ENCODE measurements at regions not wholly inside any gene's neighbourhood (a gene's known extent, or its start where the extent isn't known, plus 50 kb on each side); places are given as distances from the start of the nearest gene placed in this dataset.

DNA sequence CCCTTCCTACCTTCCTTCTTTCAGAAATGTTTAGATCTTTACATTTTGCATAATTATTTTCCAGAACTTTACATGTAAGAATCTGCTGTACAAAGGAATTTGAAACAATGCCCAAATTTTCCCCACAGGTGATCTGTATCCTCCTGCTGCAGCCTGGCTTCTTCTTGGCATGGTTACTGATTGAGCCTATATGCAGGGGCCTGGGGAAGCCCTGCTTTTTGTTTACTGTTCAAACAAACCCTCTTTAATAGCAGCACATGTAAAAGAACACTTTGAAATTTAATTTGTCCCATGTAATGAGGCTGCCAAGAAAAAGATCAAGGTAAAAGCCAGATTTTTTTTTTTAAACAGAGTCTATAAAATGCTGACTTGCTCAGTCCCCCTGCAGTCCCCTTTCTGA is 432.2 kb downstream of the TUSC7 start:
- intact Hi-C loops (cut with DNase I): no loop called here
- DNase-seq (ENCODE audit: low spot score): no peak

DNA sequence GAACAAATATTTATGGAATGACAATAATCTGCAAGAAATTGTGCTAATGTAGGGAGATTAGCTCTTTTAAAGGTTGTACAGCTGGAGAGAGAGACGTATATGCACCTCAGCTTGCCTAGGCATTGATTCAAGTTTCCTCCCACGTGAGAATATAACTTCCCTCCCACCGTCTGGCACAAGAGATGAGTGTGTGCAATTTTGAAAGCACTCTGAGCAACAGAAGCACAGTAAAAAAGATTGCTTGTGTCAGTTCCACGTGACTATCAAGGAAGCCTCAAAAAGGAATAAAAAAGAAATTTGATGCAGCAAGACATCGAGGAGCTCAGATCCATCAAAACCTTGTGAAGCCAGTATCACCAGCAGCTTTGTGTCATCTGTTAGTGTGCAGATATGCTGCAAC is 435.3 kb downstream of the TUSC7 start:
- no peak for DNase-seq (ENCODE audit: low spot score)
- intact Hi-C loops (cut with DNase I): no loop called here

DNA sequence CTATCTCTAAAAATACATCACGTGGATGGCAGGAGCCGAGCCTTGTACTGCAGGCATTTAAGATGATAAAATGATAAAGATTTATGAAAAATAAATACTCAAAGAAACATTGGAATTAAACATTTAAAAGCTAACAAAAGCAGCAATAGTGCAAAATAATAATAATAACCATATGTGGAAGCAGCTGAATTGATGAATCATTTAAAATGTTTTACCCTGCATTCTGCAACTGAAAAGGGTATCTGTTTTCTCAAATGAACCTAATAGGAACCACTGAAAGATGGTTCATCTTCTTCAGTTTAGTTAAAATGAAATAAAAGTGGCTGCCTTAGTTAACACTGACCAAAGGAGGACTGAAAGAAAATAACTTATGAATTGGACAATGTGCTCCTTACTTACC is 436.1 kb downstream of the TUSC7 start:
- no peak for DNase-seq (ENCODE audit: low spot score)
- intact Hi-C loops (cut with DNase I): no loop called here

DNA sequence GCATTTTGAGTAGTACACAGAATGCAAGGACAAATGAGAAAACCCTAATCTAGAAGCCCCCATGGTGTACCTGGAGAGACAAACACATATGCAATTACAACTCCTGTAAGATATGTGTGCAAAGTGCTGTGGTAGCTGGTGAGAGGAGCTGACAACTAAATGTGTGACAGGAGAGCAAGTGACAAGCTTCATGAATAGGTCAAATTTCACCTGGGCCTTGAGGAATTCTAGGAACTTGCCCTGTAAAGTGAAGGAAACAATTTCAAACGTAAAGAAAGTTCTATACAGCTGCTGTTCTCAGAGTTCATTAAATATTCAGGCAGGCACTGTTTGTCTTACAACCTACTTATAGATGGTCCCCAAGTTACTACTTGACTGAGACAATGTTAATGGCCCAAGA is 437.0 kb downstream of the TUSC7 start:
- no peak for DNase-seq (ENCODE audit: low spot score)
- intact Hi-C loops (cut with DNase I): no loop called here

DNA sequence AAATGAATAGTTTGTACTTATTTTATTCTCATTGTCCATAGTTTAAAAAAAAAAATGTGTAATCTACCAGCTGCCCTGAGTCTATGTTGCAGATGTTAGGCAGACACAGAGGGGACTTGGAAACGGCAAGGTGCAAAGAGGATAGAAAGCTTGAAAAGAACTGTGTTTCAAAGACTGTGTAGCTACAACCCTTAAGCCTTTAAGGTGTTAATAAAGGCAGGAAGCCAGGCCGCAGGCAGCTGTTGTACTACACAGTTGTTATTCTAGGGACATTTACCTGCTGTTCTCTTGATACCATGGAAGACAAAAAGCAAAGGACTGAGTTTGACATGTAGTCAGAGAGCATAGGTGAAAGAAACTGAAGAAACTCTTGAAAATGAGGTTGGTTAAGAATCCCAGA is 440.0 kb downstream of the TUSC7 start:
- intact Hi-C loops (cut with DNase I): no loop called here
- no peak for DNase-seq (ENCODE audit: low spot score)

DNA sequence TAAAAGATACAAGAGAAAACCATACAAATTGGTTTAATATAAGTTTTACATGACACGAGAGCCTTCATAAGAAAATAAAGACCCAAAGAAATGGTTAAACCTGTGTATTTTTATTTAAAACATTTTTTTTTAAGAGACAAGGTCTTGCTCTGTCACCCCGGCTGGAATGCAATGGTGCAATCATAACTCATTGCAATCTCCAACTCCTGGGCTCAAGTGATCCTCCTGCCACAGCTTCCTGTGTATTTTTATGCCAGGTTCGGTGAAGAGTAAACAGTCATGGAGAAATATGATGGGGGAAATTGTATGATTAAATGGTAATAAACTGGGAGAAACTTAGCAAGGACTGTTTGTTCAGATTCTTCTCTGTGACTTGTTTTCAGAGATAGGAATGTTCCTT is 441.0 kb downstream of the TUSC7 start:
- DNase-seq (ENCODE audit: low spot score): no peak
- intact Hi-C loops (cut with DNase I): no loop called here

DNA sequence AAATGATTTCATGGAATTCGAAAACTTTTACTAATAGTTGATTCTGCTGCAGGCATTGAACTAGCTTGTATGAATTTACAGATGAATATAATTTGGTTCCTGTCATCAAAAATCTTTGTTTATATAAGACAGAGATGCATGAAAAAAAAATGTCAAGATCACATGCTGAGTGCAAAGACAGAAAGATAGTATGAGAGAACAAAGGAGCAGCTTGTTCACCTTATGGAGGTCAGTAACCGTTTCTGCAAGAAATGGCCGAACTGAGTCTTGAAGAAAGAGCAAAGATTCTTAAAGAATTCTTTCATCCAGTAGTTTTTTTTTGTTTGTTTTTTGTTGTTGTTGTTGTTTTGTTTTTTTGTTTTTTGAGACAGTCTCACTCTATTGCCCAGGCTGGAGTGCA is 450.6 kb downstream of the TUSC7 start:
- intact Hi-C loops (cut with DNase I): no loop called here
- DNase-seq (ENCODE audit: low spot score): no peak

DNA sequence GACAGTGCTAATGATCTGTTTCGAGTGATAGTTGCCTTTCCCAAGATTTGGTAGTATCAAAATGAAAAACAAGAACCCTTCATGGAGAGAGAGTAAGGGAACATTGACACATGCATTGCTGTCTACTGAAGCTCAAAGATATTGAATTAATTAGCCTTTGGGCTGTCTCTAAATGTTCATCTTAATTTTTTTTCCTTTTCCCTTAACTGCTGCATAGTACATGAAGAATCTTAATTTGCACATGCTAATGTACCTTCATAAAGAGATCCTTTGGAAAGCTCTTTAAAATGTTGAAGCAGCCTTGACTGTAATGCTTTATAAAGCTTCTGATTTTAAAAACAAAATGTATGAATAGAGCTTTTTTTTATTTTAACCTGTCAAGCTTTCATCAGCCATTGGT is 452.2 kb downstream of the TUSC7 start:
- intact Hi-C loops (cut with DNase I): no loop called here
- DNase-seq (ENCODE audit: low spot score): no peak

DNA sequence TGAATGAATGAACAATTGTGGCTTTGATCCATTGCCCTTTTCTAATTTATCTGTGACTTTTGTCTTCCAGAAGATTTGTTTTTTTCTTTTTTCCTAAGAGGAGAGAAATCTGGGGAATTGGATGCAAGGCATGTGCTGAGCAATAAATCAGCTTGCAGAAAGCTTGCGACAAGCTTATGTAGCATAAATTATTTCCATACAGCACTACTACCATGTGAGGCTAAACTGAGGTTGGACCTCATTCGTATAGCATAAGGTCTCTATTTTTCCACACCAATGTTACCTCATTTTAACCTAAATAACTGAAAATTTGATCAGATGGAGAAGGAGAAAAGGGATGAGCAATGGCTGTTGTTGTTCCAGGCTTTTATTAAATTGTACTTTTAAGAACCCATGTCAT is 455.6 kb downstream of the TUSC7 start:
- no peak for DNase-seq (ENCODE audit: low spot score)
- intact Hi-C loops (cut with DNase I): no loop called here

DNA sequence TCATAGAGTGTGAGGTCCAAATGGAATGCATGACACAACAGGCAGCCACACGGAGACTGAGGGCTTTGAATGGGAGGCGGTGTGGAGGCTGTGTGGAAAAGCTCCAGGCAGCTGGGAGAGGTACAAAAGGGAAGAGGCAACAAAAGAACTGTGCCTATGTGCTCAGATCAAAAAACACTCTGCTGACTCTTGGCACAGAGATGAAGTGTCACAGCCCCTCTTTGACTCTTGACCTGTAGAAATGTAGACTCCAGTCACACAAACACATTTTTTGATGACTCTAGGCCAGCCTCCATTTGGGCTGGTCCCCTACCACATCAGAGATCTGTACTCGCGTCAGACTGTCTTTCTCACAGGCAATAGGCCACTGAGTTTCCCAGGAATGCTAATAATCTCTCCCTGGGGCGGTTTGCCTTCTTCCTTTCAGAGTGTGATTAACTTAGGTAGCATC is 456.0 kb downstream of the TUSC7 start:
- intact Hi-C loops (cut with DNase I): no loop called here
- no peak for DNase-seq (ENCODE audit: low spot score)

DNA sequence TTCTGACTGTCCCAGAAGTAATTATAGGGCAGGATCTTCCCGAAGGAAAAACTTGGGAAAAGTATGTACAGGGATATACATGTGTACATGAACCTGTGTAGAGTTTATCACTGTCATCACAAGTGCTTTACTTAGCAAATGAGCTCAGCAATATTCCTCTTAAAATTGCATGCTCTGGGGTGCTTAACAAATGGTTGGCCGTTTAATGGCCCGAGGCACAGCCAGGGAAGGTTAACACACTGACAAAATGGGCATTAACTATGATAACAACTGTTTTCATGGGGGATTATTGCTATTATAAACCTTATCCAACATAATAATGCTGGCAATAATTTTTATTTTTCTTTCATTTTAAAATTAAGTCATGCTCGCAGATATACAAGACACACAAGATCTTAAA is 459.3 kb downstream of the TUSC7 start:
- DNase-seq (ENCODE audit: low spot score): no peak
- intact Hi-C loops (cut with DNase I): no loop called here

DNA sequence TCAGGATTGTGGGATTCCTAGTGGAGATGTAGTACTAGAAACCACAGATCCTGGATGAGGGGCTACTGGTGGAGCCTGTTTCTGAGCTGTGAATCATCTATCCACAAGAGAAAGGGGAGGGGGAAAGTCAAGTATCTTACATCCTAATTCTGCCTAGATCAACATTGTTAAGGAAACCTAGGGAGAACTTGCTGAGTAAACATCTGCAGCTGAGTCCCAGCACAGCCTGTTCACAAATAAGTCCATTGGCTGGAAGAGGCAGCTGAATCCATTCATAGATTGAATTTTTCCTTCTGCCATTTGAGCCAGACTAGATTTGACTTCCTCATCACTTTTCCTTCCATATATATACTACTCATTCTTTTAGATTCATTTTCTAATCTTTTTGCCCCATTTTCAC is 460.5 kb downstream of the TUSC7 start:
- intact Hi-C loops (cut with DNase I): no loop called here

DNA sequence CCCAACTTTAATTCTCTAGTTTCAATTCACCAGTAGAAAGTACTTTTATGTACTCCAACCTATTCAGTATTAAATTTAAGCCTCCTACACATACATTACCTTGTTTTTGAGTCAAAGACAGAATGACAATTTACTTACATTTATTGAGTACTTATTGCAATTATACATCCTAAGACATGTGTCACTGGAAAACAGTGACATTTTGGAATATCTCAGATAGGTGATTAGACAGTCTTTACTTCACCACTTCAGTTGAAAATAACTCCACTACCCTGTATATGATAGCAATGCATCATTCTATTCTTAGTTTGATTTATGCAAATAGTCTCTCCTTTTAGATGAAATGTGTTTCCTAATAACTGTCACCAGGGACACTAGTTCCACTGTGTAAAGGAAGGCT is 461.5 kb downstream of the TUSC7 start:
- intact Hi-C loops (cut with DNase I): no loop called here

More for the DNA sequence above, 460.5 kb downstream of the TUSC7 start:
- DNase-seq (ENCODE audit: low spot score): no peak

DNA sequence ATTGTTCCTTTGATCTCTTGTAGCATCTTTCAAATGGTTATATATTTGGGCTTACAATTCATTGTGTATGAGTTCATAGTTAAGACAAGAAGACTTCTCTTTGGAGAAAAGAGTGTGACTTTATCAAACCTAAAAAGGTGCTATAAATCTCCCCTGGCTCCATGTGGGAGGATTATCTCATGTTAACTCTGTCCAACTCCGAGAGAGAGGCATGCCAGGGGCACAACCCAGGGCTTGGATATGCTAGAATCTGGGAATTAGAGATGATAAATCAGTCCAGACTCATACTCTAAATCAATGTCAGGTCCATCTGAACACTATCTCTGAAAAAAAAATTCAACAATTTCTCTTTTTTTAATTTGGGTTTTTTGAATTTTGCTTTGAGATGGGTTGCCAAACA is 462.8 kb downstream of the TUSC7 start:
- no peak for DNase-seq (ENCODE audit: low spot score)
- intact Hi-C loops (cut with DNase I): no loop called here

More for the DNA sequence above, 461.5 kb downstream of the TUSC7 start:
- DNase-seq (ENCODE audit: low spot score): no peak

DNA sequence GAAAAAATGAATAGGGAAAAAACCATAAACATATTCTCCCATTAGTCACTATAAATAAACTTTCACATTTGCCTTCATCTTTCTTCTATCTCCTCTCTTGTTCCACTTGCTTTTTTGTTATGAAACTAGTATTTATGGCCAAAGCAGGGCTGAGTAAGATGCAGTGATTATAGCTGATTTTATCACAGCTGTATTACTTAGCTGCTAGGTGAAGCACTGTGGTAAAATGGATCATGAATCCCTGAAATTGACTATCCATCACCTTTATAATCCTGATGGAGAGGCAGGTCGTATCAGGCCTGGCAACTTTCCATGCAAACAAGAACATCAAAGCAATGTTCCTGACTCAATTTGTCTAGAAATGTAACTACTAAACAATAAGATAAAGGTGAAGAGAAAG is 471.6 kb downstream of the TUSC7 start:
- no peak for DNase-seq (ENCODE audit: low spot score)
- intact Hi-C loops (cut with DNase I): no loop called here

DNA sequence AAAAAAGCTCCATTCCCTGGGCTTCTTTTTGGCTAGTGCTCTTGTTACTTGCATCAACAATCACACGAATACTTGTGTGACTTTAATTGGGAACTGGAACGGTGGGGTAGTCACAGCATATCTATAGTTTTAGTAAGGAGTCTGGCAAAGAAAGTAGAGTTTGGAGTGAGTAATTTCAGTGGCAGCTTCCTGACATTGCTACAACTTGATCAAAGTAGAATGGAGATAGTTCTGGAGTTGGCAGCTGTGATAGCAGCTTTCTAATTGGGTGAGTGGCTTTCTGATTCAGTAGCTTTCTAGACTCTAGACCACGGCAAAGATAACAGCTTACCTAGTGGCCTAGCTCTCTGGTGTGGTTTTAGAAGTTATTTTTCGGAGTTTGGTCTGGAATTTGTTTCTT is 475.0 kb downstream of the TUSC7 start:
- intact Hi-C loops (cut with DNase I): no loop called here
- DNase-seq (ENCODE audit: low spot score): no peak

DNA sequence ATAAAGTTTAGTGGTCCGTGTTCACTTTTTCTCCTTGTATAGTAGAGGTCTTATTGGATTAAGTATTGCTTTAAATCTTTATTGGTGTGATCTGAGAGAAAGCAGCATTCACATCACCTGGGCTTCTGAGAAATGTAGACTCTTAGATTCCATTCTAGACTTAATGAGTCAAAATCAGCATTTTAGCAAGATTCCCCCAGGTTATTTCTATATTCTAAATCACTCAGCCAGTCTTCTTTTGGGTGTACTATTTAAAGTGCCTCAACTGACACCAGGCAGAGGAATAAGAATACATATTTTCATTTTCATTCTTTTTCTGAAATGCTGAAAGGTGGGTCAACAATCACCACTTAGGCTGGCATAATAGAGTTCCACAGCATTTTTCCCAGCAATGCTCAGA is 481.7 kb downstream of the TUSC7 start:
- DNase-seq (ENCODE audit: low spot score): no peak
- intact Hi-C loops (cut with DNase I): no loop called here

DNA sequence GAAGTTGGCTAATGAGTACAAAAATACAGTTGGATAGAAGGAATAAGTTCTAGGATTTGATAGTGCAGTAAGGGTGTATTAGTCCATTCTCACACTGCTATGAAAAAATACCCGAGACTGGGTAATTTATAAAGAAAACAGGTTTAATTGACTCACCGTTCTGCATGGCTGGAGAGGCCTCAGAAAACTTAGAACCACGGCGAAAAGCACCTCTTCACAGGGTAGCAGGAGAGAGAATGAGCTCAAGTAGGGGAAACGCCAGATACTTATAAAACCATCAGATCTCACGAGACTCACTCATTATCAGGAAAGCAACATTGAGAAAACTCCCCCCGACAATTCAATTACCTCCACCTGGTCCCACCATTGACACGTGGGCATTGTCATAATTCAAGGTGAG is 483.3 kb downstream of the TUSC7 start:
- intact Hi-C loops (cut with DNase I): no loop called here
- DNase-seq (ENCODE audit: low spot score): no peak

DNA sequence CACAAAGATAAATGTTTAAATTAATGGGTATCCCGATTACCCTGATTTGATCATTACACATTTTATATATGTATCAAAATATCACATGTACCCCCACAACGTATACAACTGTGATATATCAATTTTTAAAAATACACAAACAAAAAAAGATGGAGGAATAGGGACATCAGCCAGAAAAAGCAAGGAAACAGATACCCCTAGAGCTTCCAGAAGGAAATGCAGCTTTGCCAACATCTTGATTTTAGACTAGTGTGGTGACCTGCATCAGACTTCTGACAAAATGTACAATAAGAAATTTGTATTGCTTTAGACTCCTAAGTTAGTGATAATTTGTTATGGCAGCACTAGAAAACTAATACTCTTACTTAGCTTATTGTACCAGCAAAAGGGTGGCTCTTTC is 483.8 kb downstream of the TUSC7 start:
- intact Hi-C loops (cut with DNase I): no loop called here
- no peak for DNase-seq (ENCODE audit: low spot score)

DNA sequence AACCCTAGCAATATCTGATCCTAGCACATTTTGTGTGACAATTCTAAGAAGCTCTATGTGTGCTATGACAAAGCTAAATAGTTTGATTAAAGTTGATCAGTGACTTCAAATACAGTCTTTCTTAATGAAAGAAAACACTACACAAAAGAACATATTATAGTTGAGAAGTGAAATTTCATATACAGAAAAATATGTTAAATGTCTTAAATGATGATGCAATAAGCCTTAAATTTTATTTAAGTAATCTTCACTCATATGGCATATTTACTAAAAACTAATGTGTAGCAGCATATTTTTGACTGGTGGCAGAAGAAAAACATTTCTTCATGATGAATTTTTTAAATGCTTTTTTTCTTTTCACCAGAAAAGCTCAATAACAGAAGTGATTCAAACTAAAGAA is 485.5 kb downstream of the TUSC7 start:
- intact Hi-C loops (cut with DNase I): no loop called here

DNA sequence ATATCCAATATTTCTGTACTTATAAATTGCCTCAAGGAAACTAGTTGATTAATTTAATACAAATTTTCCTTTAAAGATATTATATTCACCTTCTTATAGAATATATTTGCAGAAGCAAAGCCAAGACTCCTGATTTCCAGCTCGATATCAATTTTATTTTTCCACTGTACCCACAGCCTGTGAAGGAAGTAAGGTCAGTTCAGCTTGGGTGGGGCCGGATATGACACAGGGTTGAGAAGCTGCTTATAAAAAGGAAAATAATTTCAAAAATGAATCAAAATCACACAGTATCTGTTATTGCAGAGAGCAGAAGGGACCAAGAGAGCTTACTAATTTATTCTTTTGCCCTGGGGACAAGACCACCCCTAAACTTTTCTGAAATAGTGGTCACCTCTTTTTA is 491.4 kb downstream of the TUSC7 start:
- no peak for DNase-seq (ENCODE audit: low spot score)
- intact Hi-C loops (cut with DNase I): no loop called here

More for the DNA sequence above, 485.5 kb downstream of the TUSC7 start:
- no peak for DNase-seq (ENCODE audit: low spot score)

DNA sequence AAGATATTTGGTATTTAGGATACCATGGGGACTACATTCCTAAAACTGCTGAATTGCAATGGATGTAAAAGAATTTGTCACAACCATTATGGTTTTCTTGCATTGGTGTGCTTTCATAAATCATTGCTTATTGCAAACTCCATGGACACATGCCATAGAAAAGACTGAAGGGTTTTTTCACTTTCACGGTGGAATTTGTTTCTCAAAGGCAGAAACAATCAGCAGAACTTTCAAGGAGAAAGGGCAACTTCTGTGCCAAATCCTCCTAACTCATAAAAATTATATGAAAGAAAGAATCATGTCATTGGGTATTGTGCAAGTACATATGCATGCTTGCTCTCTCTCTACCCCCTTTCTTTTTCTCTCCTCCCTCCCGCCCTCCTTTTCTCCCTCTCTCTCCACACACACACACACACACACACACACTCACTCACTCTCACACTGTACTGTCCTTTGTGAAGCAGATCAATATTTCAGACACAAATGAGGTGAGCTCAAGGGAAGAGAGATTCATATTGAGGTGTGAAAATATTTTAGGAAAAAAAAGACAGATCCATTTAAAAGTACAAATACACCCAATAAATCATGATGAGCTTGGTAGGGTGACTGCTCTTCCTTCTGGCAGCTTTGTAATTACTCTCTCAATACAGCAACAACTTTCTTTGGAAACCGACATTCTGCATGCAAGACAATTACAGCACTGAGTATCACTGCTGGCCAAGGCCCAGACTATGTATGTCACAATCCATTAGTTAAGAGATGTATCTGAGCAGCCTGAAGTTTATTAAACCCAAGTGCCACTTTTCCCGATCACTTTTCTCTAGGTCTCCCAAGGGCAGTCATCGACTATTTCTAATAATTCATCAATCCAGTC is 492.6 kb downstream of the TUSC7 start:
- no peak for DNase-seq (ENCODE audit: low spot score)
- intact Hi-C loops (cut with DNase I): no loop called here

Measured in cardiac septum (tissue), 1 donor.